ENCODE measurements at regions not wholly inside any gene's neighbourhood (a gene's known extent, or its start where the extent isn't known, plus 50 kb on each side); places are given as distances from the start of the nearest gene placed in this dataset.

DNA sequence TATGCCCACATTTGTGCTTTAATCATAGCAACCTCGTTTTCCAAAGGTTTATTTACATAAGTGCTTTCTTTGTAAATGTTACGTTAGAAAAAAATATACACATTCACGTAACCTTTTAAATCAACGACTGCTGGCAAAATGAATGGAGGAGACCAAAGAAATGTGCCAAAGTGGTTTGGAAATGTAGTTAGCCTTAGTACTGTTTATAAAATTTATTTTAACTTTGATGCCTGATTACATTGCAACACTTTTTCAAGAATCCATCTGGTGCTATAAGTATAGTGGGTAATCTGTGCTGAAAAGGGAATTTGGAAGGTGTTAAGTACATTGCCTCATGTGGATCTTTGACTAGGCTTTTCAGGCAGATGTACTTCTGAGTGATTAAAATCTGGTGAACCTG lies 108.9 kb downstream of the IFI44 start:
- TF ChIP-seq, protein P1, sequence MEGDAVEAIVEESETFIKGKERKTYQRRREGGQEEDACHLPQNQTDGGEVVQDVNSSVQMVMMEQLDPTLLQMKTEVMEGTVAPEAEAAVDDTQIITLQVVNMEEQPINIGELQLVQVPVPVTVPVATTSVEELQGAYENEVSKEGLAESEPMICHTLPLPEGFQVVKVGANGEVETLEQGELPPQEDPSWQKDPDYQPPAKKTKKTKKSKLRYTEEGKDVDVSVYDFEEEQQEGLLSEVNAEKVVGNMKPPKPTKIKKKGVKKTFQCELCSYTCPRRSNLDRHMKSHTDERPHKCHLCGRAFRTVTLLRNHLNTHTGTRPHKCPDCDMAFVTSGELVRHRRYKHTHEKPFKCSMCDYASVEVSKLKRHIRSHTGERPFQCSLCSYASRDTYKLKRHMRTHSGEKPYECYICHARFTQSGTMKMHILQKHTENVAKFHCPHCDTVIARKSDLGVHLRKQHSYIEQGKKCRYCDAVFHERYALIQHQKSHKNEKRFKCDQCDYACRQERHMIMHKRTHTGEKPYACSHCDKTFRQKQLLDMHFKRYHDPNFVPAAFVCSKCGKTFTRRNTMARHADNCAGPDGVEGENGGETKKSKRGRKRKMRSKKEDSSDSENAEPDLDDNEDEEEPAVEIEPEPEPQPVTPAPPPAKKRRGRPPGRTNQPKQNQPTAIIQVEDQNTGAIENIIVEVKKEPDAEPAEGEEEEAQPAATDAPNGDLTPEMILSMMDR (IDR thresholded peaks at IDR 0.05), result no peak
- TF ChIP-seq POLR2A (IDR thresholded peaks at IDR 0.05) (no peak), EP300 (IDR thresholded peaks at IDR 0.05; ENCODE audit: low read depth) (no peak)
